Stimulated activated CD4-positive, alpha-beta T cell treated with anti-CD3 and anti-CD28 coated beads, Interleukin-4, amount 100 ng/mL, for 24 hours (primary cell): ENCODE measurements at regions not wholly inside any gene's neighbourhood (a gene's known extent, or its start where the extent isn't known, plus 50 kb on each side); places are given as distances from the start of the nearest gene placed in this dataset.

Experiments used
- DNase-seq: peaks from one replicate; pipeline ENCODE4 v3.0.0-alpha.2; 2020

DNA sequence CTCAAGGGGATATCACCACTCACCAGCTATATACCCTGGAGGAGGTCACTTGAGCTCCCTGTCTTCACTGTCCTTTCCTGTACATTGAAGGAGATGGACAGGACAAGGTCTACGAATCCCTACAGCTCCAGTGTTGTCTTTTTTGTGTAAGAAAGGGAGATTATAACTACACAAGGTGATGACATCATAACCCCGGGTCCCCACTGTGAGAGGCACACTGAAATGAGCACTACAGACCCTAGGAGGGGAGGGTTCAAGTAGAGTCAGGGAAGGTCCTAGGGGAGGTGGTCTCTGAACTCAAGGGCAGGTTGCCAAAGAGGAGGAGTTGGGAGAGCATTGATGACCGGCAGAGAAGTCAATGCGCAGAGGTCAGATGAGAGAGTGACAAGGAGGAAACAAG, 108.3 kb upstream of the SLC14A2 start:
- no peak for DNase-seq

DNA sequence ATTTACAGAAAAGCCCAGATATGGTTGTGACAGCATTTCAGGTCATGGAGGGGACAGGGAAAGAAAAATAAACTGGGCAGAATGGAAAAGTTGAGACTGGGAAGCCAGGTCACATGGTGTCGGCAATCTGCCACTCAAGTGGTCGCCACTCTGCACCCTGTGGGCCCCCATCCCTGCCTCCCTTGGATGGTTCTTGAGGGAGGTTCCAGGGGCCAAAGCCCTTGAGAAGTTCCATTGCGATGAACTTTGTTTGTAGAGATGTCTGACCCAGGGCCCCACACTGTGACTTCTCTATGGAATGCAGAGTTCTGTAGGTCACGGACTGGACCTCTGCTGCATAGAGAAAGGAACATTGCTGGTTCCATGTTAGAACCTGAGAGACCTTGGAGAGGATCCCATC, 105.7 kb upstream of the SLC14A2 start:
- DNase-seq, result no peak

GRCh38 chr18:45510656-45511055, 104.6 kb upstream of the SLC14A2 start:
- no peak for DNase-seq

DNA sequence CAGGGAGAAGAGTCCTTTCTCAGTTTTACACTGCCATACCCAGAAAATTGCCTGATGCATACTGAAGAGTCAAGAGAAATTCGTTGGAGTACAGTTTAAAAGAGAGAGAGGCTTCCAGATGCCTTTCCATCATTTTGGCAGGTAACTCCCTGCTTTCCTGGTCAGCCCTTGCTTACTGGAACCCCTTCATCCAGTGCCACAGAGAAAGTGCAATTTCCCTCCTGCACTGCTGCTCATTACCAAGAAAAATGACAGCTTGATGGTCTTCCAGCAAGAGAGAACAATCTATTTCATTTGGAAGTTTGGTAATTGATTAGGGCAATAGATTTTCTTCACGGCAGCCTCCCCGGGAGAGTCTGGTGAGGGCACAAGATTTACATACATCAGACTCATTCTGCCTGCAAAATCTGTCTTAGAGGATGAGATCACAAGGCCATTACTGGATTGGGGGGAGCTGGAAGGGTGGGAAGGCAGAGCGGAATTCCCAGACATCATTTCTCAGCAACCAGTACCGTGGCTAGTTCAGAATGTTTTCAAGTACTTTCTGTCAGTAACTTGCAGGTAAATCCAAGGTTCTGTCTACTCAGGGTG, 102.8 kb upstream of the SLC14A2 start:
- no peak for DNase-seq

- DNase-seq, result no peak
Measured at GRCh38 chr18:45517181-45517741, 98.0 kb upstream of the SLC14A2 start.

- no peak for DNase-seq
Measured at GRCh38 chr18:45518311-45519155, 96.7 kb upstream of the SLC14A2 start.

DNA sequence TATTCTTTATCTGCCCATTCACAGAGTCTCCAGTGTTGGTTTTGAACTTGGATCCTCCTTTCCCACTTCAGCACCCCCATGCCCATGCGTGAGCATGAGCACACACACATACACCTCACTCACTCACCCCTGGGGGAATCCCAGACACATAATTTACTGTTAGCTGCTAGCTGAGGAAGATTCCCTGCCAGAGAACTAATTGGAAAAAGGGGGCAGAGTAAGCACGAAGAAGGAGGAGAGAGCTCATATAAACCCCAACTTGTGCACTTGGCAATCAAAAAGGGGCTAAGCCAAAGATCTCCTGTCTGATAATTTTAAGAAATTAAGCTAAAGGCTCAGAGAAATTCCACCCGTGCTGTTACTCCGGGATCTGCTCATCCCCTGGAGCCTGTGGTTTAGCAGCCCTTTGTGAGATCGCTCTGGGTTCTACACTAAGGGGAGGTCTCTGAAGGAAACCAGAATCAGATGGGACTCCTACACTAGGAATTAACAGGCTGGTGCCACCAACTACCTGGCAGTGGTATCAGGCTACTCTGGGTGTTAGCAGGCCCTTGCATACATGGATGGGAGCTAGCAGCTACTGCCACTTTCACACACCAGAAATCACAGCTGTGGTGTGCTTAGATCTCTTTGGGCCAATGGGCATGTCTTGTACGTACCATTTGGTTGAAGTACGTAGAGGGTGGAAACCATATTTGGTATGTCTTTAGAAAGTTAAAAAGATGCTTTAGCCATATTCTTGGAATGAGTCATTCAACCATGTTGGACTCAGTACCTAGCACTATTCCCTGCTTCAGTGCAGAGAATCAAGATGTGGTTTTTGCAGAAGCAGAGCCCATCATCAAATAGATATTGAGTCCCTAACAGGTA, 95.6 kb upstream of the SLC14A2 start:
- DNase-seq, result no peak

DNA sequence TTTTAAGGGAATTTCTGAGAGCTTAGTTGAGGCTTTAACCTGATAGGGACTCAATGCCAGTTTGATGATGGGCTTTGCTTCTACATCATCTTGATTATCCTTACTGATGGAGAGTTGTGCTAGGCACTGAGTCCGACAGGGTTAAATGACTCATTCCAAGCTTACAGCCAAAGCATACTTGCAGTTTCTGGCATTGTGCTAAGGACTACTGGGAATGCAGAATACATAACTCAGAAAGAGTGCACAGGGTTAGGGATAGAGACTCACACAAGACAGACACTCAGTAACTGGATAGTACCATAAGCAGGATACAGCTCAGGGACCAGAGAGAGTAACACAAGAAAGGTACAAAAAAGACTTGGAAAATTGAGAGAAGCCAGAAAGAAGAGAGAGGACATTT, 94.1 kb upstream of the SLC14A2 start:
- no peak for DNase-seq

DNA sequence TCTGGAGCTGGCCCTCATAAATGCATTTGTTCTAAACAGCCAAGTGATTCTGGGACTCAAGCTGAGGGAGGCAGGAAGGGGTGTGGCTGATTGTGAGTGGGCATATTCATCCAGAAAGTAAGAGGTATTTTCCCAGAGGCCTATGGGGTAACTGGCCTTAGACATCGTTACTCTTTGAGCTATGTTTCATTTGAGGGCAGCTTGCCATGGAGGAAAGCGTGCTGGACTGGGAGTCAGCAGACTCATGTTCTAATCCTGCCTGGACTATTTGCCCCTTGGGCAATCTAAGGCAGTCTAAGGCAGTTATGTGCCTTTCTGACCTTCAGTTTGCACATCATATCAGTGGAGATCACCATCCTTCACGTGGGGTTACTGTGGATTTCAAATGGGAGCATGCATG, 93.5 kb upstream of the SLC14A2 start:
- no peak for DNase-seq

DNA sequence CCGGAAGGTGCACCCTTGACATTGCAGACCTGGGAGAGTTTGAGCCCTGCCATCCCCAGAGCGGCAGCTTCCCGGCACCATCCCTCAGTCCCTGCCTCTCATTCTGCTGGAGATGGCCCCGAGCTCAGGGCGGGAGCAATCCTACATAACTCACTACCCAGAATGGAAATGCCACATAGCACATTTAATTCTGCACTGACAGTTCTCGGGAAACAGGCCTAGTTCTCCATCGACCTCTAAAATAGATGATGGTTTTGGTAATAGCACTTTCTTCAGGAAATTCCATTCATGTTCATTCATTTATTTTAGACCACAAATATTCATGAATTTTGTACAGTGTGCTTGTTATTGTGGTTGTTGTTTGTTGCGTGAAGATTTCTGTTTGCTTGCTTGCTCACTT, 92.9 kb upstream of the SLC14A2 start:
- DNase-seq, result no peak

DNA sequence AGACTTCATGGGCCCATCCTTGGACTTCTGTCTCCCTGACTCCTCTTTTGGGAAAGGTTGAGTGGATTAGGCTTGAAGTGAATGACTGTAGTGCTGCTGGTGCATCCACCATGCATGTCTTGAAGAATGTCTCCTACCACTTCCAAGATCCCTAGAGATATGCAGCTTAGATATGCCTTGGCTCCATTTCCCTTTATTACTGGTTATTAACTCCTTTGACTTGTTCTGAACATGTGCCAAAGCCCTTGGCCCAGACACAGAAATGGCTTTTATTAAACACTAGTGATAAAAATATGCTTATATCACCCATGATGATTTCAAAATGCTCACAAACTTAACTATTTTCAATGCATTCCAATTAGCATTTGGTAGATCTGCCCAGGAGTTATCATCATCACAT, 90.0 kb upstream of the SLC14A2 start:
- DNase-seq, result no peak

DNA sequence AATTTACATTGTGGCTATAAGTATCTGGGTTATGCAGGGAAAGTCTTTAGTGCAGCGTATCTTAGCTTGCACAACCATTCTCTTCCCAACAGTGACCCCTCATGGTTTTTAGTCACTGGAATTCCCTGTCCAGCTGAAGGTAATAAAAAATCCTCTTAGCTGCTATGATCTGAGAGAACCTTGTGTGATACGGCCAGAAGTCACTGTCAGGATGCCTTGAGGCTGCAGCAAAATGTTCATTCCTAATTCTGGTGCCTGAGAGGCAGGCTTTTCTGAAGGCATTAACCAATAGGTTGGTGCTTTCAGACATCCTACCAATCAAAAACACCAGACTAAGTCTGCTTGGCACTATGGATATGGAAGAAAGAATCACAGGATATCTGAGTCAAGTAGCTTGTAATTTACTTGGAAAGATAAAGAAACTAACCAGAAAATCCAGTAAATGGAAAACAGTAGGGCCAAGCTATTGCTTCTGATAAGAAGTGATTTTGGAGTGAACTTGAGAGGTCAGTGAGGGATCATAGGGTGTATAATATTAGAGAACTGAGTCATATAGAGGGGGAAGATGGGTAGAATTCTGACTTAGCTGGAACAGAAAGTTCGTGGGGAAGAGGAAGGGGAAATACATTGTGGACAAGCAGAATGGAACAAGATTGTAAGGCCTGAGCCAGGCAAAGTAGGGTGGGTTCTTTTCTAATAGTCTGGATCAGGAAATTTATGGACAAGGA, 89.0 kb upstream of the SLC14A2 start:
- DNase-seq, result no peak

GRCh38 chr18:45527891-45528290, 87.4 kb upstream of the SLC14A2 start:
- DNase-seq, result no peak

DNA sequence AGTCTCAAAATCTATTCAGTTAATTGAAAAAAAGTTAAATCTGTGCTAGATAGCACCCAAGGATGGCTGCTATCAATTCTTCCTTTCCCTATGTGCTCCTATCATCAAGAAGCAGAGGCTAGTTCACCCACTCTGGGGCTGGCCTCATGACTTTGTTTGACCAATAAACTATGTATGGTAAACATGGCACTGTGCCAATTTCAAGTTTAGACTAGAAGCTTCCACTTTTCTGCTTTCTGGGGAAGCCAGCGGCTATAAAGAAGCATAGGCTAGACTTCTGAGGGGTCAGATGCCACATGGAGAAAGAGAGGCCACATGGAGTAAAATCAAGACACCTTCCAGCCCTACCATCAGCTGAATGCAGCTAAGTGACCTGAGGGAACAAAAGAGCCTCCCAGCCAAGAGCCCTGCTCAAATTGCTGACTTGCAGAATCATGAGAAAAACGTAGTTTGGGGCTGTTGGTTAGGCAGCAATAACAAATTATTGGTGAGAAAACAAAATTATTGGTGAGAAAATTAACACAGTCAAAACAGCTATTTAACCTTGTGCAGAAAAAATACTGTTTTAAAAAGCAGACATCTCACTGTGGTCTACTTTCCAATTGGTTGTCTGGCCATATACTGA, 86.5 kb upstream of the SLC14A2 start:
- no peak for DNase-seq

GRCh38 chr18:45538444-45538843, 76.8 kb upstream of the SLC14A2 start:
- no peak for DNase-seq

DNA sequence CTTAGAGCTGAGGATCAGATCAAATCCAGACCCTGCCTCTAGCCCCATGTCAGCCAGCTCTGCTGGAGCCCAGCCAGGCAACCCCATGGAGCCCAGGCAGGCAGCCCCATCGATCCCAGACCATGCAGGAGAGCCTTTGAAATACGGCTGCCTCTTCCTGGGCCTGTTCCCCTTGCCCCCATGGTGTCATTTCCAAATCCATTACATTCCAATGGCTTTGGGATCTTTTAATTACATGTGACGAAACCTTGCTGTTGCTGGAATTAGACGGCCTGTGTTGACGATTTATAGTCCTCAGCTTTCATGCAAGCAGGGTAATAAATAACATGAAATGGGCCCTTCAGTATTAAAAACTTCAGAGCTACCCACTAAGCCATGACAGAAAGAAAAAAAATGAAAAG, 75.8 kb upstream of the SLC14A2 start:
- DNase-seq, result no peak

DNA sequence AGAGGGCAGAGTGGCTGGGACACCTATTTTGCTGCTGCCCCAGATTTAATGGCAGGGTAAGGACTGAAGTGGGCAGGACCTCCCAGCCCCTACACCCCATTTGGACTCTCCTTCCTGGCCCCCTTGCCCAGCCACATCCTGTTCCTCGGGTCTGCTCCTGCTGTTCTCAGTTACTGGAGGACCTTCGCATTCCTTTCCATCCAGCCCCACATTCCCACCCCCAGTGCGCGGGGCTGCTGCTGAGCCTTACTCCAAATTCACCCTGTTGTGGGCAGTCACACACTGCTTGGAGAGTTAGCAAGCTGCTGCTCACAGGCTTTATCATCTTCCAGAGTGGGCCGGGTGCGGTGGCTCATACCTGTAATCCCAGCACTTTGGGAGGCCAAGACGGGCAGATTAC, 75.2 kb upstream of the SLC14A2 start:
- no peak for DNase-seq

DNA sequence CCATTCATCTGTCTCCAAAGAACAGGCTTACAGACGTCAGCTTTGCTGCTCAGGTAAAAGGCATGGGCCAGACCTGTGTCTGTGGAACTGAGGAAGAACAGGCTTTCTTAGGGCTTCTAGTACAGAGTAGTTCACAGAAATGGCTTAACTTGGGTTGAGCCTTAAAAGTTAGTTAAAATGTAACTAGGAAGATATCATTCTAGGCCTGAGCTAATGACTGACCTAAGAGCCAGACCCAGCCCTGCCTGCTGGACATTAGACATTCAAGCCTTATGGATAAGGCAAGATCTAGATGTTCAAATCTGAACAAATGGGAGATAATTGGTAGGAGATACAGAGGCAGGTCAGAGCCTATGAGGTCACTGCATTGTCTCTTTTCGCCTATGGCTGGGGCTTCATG, 73.9 kb upstream of the SLC14A2 start:
- no peak for DNase-seq

- DNase-seq, result no peak
Measured at GRCh38 chr18:45542043-45542442, 73.2 kb upstream of the SLC14A2 start.

DNA sequence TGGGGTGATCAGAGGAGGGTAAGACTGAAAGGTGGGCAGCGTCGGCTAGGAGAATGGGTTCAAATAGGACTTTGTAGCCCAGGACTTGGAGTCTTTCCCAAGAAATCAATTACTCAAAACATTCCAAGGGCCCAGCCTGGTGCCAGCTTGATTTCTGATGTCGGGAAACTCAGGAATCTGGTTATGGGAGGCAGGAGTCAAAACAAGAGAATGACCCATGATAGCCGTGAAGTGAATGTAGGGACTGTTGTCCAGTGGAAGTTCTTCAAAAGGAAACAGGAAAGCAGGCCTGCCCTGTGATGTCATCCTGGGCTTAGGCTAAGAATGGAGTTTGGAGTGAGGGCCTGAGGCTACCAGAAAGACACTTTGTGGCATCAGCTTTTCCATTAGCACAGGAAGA, 67.4 kb upstream of the SLC14A2 start:
- no peak for DNase-seq

DNA sequence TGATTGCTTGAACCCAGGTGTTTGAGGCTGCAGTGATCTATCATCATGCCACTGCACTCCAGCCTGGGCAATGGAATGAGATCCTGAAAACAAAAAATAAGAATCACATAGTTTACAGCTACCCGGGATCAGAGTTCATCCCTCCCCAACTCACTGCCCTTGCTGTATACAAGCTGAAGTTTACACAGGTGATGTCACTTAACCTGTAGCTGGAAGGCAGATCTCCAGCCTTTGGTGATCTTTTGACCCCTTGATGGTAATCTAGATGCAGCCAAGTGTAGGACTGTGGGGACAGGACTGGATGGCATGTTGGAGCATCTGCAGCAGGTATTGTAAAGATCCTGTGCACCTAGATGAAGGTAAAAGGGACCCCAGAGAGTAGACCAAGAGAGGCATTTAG, 66.7 kb upstream of the SLC14A2 start:
- DNase-seq, result no peak

- DNase-seq, result no peak
Measured at GRCh38 chr18:45549290-45549689, 66.0 kb upstream of the SLC14A2 start.
